ENCODE measurements at regions not wholly inside any gene's neighbourhood (a gene's known extent, or its start where the extent isn't known, plus 50 kb on each side); places are given as distances from the start of the nearest gene placed in this dataset.

GRCh38 chr9:31272456-31273295, 1111.8 kb upstream of the ACO1 start:
- Histone ChIP-seq H3K9me3 (ENCODE audit: control insufficient read depth, insufficient read depth, low read length) (no peaks in the 10 kb centered on the region), H3K4me3 (ENCODE audit: low read length) (no peak overlapping the region), H3K4me1 (ENCODE audit: control insufficient read depth, low read length) (no peaks in the 10 kb centered on the region), H3F3A (ENCODE audit: control insufficient read depth, insufficient read depth) (no peaks in the 10 kb centered on the region), H3K27me3 (ENCODE audit: control insufficient read depth, low read length) (no peaks in the 10 kb centered on the region), H4K20me1 (ENCODE audit: control insufficient read depth, insufficient read depth, low read depth, low read length) (no peaks in the 10 kb centered on the region), H3K79me2 (ENCODE audit: control insufficient read depth, low read length) (no peaks in the 10 kb centered on the region), H3K4me2 (ENCODE audit: low read length) (no peak overlapping the region), H3K9me2 (replicated peaks; ENCODE audit: control insufficient read depth, low read length) (no peaks in the 10 kb centered on the region), H3K36me3 (ENCODE audit: control insufficient read depth, low read length) (no peaks in the 10 kb centered on the region), H3K27ac (ENCODE audit: low read depth, low read length) (no peak overlapping the region)
- TF ChIP-seq EZH2phosphoT487 (IDR thresholded peaks at IDR 0.05; ENCODE audit: borderline replicate concordance, low read length) (no peak), CTCF (IDR thresholded peaks at IDR 0.05; ENCODE audit: low read depth, low read length, poor library complexity, severe bottlenecking) (no peak)

- no peaks in the 10 kb centered on the region for H4K20me1 ChIP-seq (ENCODE audit: control insufficient read depth, insufficient read depth, low read depth, low read length)
- no peaks in the 10 kb centered on the region for H3K9me3 ChIP-seq (ENCODE audit: control insufficient read depth, insufficient read depth, low read length)
- TF ChIP-seq EZH2phosphoT487 (IDR thresholded peaks at IDR 0.05; ENCODE audit: borderline replicate concordance, low read length) (no peak), CTCF (IDR thresholded peaks at IDR 0.05; ENCODE audit: low read depth, low read length, poor library complexity, severe bottlenecking) (no peak)
- H3K27ac ChIP-seq (ENCODE audit: low read depth, low read length), result no peak overlapping the region
- H3K4me3 ChIP-seq (ENCODE audit: low read length), result no peak overlapping the region
- no peaks in the 10 kb centered on the region for H3K9me2 ChIP-seq (replicated peaks; ENCODE audit: control insufficient read depth, low read length)
- no peaks in the 10 kb centered on the region for H3F3A ChIP-seq (ENCODE audit: control insufficient read depth, insufficient read depth)
- no peaks in the 10 kb centered on the region for H3K4me1 ChIP-seq (ENCODE audit: control insufficient read depth, low read length)
- H3K27me3 ChIP-seq (ENCODE audit: control insufficient read depth, low read length), result no peaks in the 10 kb centered on the region
- H3K4me2 ChIP-seq (ENCODE audit: low read length), result no peak overlapping the region
- H3K79me2 ChIP-seq (ENCODE audit: control insufficient read depth, low read length), result no peaks in the 10 kb centered on the region
- H3K36me3 ChIP-seq (ENCODE audit: control insufficient read depth, low read length), result no peaks in the 10 kb centered on the region
Observed at GRCh38 chr9:31275419-31275818, 1109.0 kb upstream of the ACO1 start.

GRCh38 chr9:31290731-31291130, 1093.7 kb upstream of the ACO1 start:
- Histone ChIP-seq H3K36me3 (ENCODE audit: control insufficient read depth, low read length) (no peaks in the 10 kb centered on the region), H3K4me3 (ENCODE audit: low read length) (no peak overlapping the region)

More at GRCh38 chr9:31290731-31291130, 1093.7 kb upstream of the ACO1 start:
- no peaks in the 10 kb centered on the region for H3F3A ChIP-seq (ENCODE audit: control insufficient read depth, insufficient read depth)
- no peaks in the 10 kb centered on the region for H4K20me1 ChIP-seq (ENCODE audit: control insufficient read depth, insufficient read depth, low read depth, low read length)
- no peak overlapping the region for H3K27ac ChIP-seq (ENCODE audit: low read depth, low read length)
- H3K4me2 ChIP-seq (ENCODE audit: low read length), result no peak overlapping the region
- H3K4me1 ChIP-seq (ENCODE audit: control insufficient read depth, low read length), result no peaks in the 10 kb centered on the region
- no peak for TF ChIP-seq EZH2phosphoT487 (IDR thresholded peaks at IDR 0.05; ENCODE audit: borderline replicate concordance, low read length)
- no peaks in the 10 kb centered on the region for H3K9me2 ChIP-seq (replicated peaks; ENCODE audit: control insufficient read depth, low read length)
- H3K79me2 ChIP-seq (ENCODE audit: control insufficient read depth, low read length), result no peaks in the 10 kb centered on the region
- 0 out of 2 replicates have a peak, but pooled peaks cover 2% of the 10 kb centered on the region for H3K9me3 ChIP-seq (ENCODE audit: control insufficient read depth, insufficient read depth, low read length)
- no peaks in the 10 kb centered on the region for H3K27me3 ChIP-seq (ENCODE audit: control insufficient read depth, low read length)

All from DOHH2 (cell line).